ENCODE measurements at regions not wholly inside any gene's neighbourhood (a gene's known extent, or its start where the extent isn't known, plus 50 kb on each side); places are given as distances from the start of the nearest gene placed in this dataset.

- peak; percentile 95 for FAIRE-seq
- peak; percentile 98 for DNase-seq (ENCODE audit: low spot score)
Observed at GRCh38 chr2:111698743-111699554, 185.0 kb downstream of the ANAPC1 start.

DNA sequence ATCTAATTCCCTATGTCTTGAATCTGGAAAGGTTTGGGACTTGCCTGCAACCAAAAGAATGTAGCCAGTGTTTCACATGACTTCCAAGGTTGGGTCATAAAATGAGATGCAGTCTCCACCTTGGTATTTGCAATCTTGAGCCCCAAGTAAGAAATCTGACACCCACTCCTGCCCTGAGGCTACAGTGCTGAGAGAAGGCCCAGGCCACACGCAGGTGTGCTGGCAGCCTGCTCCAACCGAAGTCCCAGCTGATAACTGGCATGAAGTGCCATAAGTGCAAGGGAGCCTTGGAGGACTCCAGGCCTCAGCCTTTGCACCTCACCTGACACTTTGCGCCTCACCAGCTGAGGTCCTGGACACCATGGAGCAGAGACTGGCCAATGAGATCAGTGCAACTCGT is 182.7 kb downstream of the ANAPC1 start:
- FAIRE-seq (no peak), DNase-seq (ENCODE audit: low spot score) (no peak)

GRCh38 chr2:111701798-111702118 is 182.2 kb downstream of the ANAPC1 start:
- DNase-seq (ENCODE audit: low spot score), result no peak
- FAIRE-seq, result no peak

DNA sequence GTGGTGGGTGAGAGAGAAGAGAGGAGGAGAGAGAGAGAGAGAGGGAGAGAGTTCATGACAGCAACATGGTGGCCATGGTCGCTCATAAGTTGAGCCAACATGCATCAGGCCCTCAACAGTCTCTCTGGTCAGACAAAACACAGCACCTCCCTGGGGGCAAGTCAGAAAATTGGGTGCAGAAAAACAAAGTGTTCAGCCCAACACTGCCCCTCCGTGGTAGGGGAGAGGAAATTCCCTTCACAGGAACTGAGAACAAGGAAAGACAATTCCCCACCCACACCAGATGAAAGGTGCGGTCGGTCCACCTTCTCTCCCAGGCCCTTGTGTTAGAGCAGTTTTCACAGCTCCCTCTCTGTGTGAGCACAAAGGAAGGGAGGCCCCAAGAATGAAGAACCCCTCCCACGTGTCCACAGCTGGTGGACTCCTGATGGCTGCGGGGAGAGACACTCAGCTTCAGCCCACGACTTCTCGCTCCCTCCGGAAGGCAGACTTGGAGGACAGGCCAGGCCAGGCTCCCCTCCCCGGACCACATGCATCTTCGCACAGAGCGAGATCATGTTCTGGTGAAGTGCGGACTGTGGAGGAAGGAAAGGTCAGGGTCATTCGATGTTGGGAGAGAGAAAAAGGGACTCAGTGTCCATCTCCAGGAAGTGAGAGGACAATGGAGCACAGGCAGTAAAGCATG is 181.7 kb downstream of the ANAPC1 start:
- no peak for FAIRE-seq

GRCh38 chr2:111702804-111703196 is 181.2 kb downstream of the ANAPC1 start:
- no peak for FAIRE-seq
- no peak for DNase-seq (ENCODE audit: low spot score)

More for the DNA sequence above, 181.7 kb downstream of the ANAPC1 start:
- peak; percentile 18 for DNase-seq (ENCODE audit: low spot score)

DNA sequence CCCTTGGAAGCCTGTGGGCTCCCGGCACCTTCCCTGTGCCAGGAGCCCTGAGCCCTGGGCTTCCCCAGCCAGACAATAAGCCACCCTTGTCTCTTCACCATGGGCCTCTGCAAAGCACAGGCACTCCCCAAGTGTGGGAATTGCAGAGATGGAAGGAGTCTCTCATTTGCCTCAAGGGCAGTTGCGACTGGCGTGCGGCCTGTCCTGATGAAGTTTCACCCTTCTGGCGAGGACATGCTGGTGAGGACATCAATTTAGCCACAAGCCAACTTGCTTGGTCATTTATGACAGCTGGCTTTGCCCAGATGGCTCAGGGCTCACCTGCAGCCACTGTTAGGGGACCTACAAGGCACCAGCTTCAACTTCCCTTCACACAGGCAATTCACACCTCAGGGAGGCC is 180.2 kb downstream of the ANAPC1 start:
- FAIRE-seq (no peak), DNase-seq (ENCODE audit: low spot score) (no peak)

GRCh38 chr2:111704246-111704645 is 179.7 kb downstream of the ANAPC1 start:
- DNase-seq (ENCODE audit: low spot score) (peak; percentile 80), FAIRE-seq (peak; percentile 82)

- FAIRE-seq, result no peak
- DNase-seq (ENCODE audit: low spot score), result no peak
Observed at GRCh38 chr2:111705239-111705638, 178.8 kb downstream of the ANAPC1 start.

- FAIRE-seq, result peak; percentile 98
Observed at GRCh38 chr2:111705711-111706336, 178.2 kb downstream of the ANAPC1 start.

DNA sequence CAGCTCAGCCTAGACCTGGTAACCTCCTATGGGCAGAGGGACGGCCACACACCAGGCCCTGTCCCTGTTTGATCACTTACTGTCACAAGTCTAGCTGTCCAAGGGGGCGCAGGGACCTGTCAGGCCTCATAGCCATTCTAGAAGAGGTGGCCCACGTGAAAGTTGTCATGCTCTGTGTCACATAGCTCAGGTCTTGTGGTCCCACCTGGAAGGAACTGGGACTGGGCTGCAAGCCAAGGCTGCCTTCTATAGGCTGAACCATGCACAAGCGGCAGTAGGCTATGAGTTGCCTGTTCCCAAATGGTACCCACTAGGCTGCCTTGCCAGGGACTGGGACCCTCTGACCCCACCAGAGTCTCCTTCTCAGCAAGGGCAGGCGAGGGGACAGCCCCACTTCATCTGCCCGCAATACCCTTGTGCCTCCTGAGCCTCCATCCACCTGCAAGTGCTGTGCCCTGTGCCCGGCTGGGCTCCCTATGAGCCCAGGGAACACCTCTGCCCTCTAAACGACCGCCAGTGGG is 177.5 kb downstream of the ANAPC1 start:
- DNase-seq (ENCODE audit: low spot score) (no peak), FAIRE-seq (no peak)

More at GRCh38 chr2:111705711-111706336, 178.2 kb downstream of the ANAPC1 start:
- peak; percentile 98 for DNase-seq (ENCODE audit: low spot score)

- FAIRE-seq (no peak), DNase-seq (ENCODE audit: low spot score) (no peak)
Observed at GRCh38 chr2:111707700-111708099, 176.3 kb downstream of the ANAPC1 start.

DNA sequence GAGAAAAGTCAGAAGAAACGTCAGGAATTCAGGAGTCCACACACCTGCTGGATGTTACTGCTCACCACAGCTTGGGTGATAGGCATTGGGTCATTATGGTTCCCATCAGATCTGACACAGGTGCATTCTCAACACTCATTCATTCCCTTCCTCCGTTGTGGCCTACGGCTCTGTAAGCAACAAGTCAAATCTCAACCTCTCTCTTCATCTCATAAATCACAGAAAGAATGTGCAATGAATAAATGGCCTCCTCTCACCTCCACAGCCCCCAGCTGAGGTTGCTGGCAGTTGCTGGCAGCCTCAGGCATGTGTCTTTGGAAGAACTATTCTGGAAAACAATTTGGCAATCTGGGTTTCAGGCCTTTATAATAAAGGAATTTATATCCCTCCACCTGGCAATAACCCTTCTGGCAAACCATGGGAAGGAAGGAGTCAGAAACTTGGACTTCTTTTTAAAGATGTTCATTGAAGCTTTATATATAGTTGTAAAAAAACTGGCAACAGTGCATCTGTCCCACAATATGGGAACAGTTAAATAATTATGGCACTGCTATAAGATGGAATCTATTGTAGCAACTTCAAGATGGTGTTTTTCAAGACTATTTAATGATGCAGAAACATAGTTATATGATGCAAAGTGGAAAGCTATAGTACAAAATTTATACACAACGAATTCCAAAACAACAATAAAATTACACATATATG is 175.4 kb downstream of the ANAPC1 start:
- FAIRE-seq, result no peak
- DNase-seq (ENCODE audit: low spot score), result no peak

DNA sequence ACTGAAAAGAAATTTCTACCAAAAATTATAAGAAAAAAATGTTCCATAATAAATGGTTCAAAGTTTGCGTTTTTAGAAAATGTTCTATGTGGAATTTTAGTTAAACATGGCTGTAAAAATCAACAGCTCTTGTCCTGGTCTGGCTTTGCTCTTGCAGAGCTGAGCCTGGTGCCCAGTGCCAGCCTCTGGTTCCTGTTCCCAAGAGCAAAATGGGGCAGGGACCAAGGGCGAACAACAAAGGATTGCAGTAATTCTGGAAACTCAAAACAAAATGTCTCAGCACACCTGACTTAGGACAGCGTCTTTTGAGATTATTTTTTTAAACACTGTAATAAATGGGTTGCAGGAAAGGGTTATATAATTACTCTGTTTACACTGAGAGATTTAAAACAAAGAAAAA is 174.7 kb downstream of the ANAPC1 start:
- DNase-seq (ENCODE audit: low spot score), result no peak
- no peak for FAIRE-seq

DNA sequence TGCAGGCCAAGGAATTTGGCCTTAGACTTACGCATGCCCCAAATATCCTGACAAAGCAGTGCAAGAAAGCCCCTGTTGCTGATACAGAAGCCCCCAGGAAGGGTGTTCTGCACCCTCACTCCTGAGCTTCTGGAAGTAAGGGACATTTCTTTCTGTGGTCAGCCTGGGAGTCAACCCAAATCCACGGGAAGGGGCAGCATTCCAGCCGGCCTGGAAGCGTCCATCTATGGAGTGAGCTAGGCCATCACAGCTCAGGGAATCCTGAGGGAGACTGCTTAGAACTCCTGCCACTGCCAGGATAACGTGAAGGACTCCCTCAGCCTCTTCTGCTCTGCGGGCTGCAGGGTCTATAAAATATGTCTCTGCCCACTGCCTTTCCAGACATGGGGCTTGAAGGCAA is 173.9 kb downstream of the ANAPC1 start:
- DNase-seq (ENCODE audit: low spot score) (no peak), FAIRE-seq (no peak)

GRCh38 chr2:111710613-111711012 is 173.4 kb downstream of the ANAPC1 start:
- FAIRE-seq, result no peak

DNA sequence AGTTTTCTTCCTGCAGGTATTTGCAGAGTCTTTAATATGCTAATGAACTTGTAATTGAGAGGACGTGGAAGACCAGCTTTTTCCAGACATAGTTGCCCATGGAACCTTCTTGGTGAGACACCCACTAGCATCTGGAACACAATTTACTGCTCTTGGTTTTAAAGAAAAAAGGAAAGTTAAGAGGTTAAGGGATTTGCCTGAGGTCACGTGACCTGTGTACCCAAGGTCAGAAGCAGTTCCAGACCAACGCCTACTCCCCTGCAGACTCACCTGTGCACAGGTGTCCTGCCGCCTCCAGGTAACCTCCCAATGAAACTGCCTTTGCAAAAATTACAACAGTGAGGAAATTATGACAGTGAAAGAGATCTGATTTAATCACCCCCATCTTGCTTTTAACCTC is 172.7 kb downstream of the ANAPC1 start:
- no peak for FAIRE-seq
- no peak for DNase-seq (ENCODE audit: low spot score)

More at GRCh38 chr2:111710613-111711012, 173.4 kb downstream of the ANAPC1 start:
- DNase-seq (ENCODE audit: low spot score), result no peak

GRCh38 chr2:111712361-111712760 is 171.6 kb downstream of the ANAPC1 start:
- DNase-seq (ENCODE audit: low spot score) (no peak), FAIRE-seq (no peak)

DNA sequence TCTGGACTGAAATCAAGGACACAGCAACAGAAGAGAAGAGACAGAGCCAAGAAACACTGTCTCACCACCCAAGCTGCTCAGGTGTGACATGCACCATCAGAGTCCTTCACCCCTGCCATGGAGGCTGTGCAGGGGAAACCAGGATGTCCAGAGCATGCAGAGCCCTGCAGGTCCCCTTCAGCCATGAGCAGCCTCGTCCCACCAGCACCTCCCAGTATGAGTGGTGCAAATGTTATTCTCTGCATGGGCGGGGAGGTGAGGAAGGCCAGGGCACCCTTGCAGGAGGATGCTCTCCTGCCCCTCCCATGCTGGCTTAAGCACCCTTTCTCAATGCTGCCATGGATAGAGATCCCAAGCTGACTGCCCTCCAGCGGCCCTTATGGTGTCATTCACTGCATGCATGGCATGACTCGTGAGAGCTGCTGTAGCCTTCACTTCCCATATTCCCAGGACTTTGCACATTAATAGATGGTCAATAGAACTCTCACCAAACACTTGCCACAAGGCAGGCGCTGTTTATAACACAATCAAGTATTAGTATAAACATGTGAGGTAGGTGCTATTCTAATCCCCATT is 171.0 kb downstream of the ANAPC1 start:
- DNase-seq (ENCODE audit: low spot score) (no peak), FAIRE-seq (no peak)

DNA sequence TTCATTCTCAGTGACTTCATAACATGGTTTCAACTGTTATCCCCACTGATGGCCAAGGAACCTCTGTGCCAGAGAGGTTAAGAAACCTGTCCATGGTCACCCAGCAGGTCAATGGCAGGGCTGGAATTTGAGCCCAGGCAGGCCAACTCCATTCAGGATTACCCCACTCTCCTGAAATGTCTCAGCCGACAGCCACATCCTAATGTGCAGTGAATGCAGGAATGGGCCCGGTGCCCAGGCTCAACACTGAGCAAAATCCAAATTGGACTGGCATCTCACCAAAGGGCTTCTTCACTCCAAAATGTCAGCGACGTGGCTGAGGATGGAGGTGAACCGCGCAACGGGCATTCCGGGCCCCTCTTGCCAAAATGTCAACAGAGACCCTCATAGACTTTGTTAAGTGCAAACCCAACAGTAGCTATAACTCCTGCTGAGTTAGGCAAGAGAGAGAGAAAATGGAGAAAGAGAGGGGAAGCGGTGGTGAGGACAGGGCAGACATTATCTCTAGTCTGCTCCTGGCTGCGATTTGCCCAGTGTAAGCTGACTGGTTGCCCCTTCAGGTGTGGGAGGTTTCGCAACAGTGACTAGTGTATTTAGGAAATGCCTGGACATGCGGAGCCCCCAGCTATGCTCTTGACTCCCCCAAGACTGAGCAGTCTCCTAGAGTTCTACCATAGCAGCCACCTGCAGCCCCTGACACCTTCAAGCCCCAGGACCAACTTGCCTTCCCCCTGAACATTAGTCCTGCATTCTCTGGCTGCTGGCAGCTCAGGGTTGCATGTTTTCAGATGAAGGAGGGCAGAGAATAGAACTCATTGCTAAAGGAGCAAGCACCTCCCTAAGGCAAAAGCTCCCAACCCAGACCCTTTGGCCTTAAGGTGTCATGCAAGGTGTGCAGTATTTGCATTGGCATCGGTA is 167.7 kb downstream of the ANAPC1 start:
- DNase-seq (ENCODE audit: low spot score) (no peak), FAIRE-seq (no peak)
